ENCODE measurements at regions not wholly inside any gene's neighbourhood (a gene's known extent, or its start where the extent isn't known, plus 50 kb on each side); places are given as distances from the start of the nearest gene placed in this dataset.
"Not testable (repeated sequence)": the region's sequence is repeated elsewhere in the genome, so short reads cannot be mapped to it uniquely, and the experiment has no call there.

- Histone ChIP-seq H3K9me3 (peaks cover 0 to 3% (median 0%) of the 10 kb centered on the region in 3 donors), H3K4me3 (no peak overlapping the region), H3K27me3 (peaks cover 0 to 12% of the 10 kb centered on the region in 2 donors), H3K4me1 (peaks cover 0 to 8% (median 0%) of the 10 kb centered on the region in 4 donors), H3K27ac (no peak overlapping the region), H3K36me3 (no peaks in the 10 kb centered on the region)
- intact Hi-C loops (cut with DNase I; ENCODE audit: low total_unique reads), result no loop called here
- no peak for DNase-seq
- no peak for TF ChIP-seq CTCF (IDR thresholded peaks at IDR 0.05)
Observed at GRCh38 chr6:16897669-16898068, 136.4 kb upstream of the ATXN1 start.

GRCh38 chr6:16894301-16894700 is 133.0 kb upstream of the ATXN1 start:
- no peak overlapping the region for H3K27ac ChIP-seq
- DNase-seq, result no peak
- intact Hi-C loops (cut with DNase I; ENCODE audit: low total_unique reads), result no loop called here
- H3K36me3 ChIP-seq, result no peaks in the 10 kb centered on the region
- H3K4me3 ChIP-seq, result no peak overlapping the region
- H3K27me3 ChIP-seq, result peaks cover 0 to 8% of the 10 kb centered on the region in 2 donors
- peaks cover 0 to 3% (median 0%) of the 10 kb centered on the region in 3 donors for H3K9me3 ChIP-seq
- no peak for TF ChIP-seq CTCF (IDR thresholded peaks at IDR 0.05)
- no peaks in the 10 kb centered on the region for H3K4me1 ChIP-seq

DNA sequence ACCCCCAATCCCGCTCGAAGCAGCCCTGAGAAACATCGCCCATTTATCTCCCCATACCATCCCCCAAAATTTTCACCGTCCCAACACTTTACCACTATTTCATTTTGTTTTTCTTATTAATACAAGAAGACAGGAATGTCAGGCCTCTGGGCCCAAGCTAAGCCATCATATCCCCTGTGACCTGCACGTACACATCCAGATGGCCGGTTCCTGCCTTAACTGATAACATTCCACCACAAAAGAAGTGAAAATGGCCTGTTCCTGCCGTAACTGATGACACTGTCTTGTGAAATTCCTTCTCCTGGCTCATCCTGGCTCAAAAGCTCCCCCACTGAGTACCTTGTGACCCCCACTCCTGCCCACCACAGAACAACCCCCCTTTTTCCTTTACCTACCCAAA is 129.8 kb upstream of the ATXN1 start:
- H3K9me3 ChIP-seq; H3K27me3 ChIP-seq; H3K4me1 ChIP-seq; H3K36me3 ChIP-seq; DNase-seq; intact Hi-C loops (cut with DNase I; ENCODE audit: low total_unique reads); H3K4me3 ChIP-seq; H3K27ac ChIP-seq: not testable (repeated sequence)

- H3K36me3 ChIP-seq, result no peaks in the 10 kb centered on the region
Observed at GRCh38 chr6:16885411-16886160, 124.3 kb upstream of the ATXN1 start.

GRCh38 chr6:16884526-16884925 is 123.3 kb upstream of the ATXN1 start:
- TF ChIP-seq CTCF (IDR thresholded peaks at IDR 0.05), result no peak
- DNase-seq, result no peak

More at GRCh38 chr6:16885411-16886160, 124.3 kb upstream of the ATXN1 start:
- DNase-seq, result no peak
- Histone ChIP-seq H3K27me3 (no peaks in the 10 kb centered on the region), H3K27ac (no peak overlapping the region), H3K4me3 (no peak overlapping the region), H3K9me3 (no peaks in the 10 kb centered on the region), H3K4me1 (no peaks in the 10 kb centered on the region)
- intact Hi-C loops (cut with DNase I; ENCODE audit: low total_unique reads), result no loop called here
- TF ChIP-seq CTCF (IDR thresholded peaks at IDR 0.05), result no peak

DNA sequence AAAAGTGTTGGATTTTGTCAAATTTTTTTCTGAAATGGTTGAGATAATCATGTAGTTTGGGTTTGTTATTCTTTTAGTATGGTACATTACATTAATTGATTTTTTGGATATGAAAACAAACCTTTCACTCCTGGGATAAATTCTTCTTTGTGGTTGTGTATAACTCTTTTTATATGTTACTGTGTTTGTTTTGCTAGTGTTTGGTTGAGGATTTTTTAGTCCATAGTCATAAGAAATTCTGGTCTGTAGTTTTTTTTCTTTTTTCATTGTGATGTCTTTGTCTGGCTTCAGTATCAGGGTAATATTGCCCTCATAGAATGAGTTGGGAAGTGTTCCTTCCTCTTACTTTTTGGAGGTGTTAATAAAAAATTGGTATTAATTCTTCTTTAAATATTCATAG is 122.2 kb upstream of the ATXN1 start:
- no peak for DNase-seq
- Histone ChIP-seq H3K4me3 (no peak overlapping the region), H3K36me3 (no peaks in the 10 kb centered on the region), H3K4me1 (no peaks in the 10 kb centered on the region), H3K27me3 (no peaks in the 10 kb centered on the region), H3K27ac (no peak overlapping the region), H3K9me3 (peaks cover 0 to 6% (median 0%) of the 10 kb centered on the region in 3 donors)
- no peak for TF ChIP-seq CTCF (IDR thresholded peaks at IDR 0.05)
- intact Hi-C loops (cut with DNase I; ENCODE audit: low total_unique reads), result no loop called here

More at GRCh38 chr6:16884526-16884925, 123.3 kb upstream of the ATXN1 start:
- intact Hi-C loops (cut with DNase I; ENCODE audit: low total_unique reads), result no loop called here
- no peaks in the 10 kb centered on the region for H3K9me3 ChIP-seq
- no peaks in the 10 kb centered on the region for H3K36me3 ChIP-seq
- no peak overlapping the region for H3K4me3 ChIP-seq
- no peak overlapping the region for H3K27ac ChIP-seq
- H3K4me1 ChIP-seq, result no peaks in the 10 kb centered on the region
- H3K27me3 ChIP-seq, result no peaks in the 10 kb centered on the region
